ENCODE measurements at regions not wholly inside any gene's neighbourhood (a gene's known extent, or its start where the extent isn't known, plus 50 kb on each side); places are given as distances from the start of the nearest gene placed in this dataset.
A peak's percentile ranks its signal among the peaks of the same experiment; 100 is the strongest.

GRCh38 chr1:218874313-218874712 lies 299.4 kb upstream of the LYPLAL1 start:
- POLR2A ChIA-PET, result no interaction called here
- no peak for TF ChIP-seq EZH2 (IDR thresholded peaks at IDR 0.05; ENCODE audit: borderline replicate concordance, control insufficient read depth, low read depth, low read length)
- no peak for TF ChIP-seq ZBTB4 (CRISPR knock-in tag; IDR thresholded peaks at IDR 0.05)
- TF ChIP-seq RCOR1 (conservative IDR thresholded peaks at IDR 0.05; ENCODE audit: low read depth, low read length), result no peak
- TF ChIP-seq HDAC2 (IDR thresholded peaks at IDR 0.05), result no peak
- no peak for TF ChIP-seq PRDM15 (CRISPR knock-in tag; IDR thresholded peaks at IDR 0.05)
- no peak for TF ChIP-seq SP1 (IDR thresholded peaks at IDR 0.05; ENCODE audit: low read depth, low read length)
- no peak for TF ChIP-seq FOS (IDR thresholded peaks at IDR 0.05; ENCODE audit: borderline replicate concordance, extremely low read depth, insufficient read length)
- TF ChIP-seq IRF4 (IDR thresholded peaks at IDR 0.05; ENCODE audit: low read depth, low read length), result no peak
- no peak for TF ChIP-seq LARP7 (IDR thresholded peaks at IDR 0.05)
- TF ChIP-seq SIN3A (IDR thresholded peaks at IDR 0.05; ENCODE audit: low read depth, low read length), result no peak

More at GRCh38 chr1:218874313-218874712, 299.4 kb upstream of the LYPLAL1 start:
- Histone ChIP-seq H3K27me3 (replicated peaks in 1 of 2; ENCODE audit: control insufficient read depth in 2 of 2, insufficient read depth in 2 of 2, low read length in 1 of 2) (no peaks in the 10 kb centered on the region), H3K4me2 (ENCODE audit: control insufficient read depth, insufficient read depth) (no peak overlapping the region), H4K20me1 (ENCODE audit: control insufficient read depth, insufficient read depth) (no peaks in the 10 kb centered on the region), H3K9ac (ENCODE audit: control insufficient read depth, insufficient read depth, low read length) (no peak overlapping the region), H2AFZ (ENCODE audit: control insufficient read depth, low read depth, low read length) (no peak overlapping the region), H3K9me3 (replicated peaks; ENCODE audit: control insufficient read depth, insufficient read depth, low read length) (no peaks in the 10 kb centered on the region), H3K27ac (ENCODE audit: control insufficient read depth, insufficient read depth) (no peak overlapping the region), H3K4me1 (ENCODE audit: control insufficient read depth, insufficient read depth, low read length) (no peaks in the 10 kb centered on the region), H3K79me2 (ENCODE audit: control insufficient read depth, insufficient read depth, low read length) (no peaks in the 10 kb centered on the region), H3K36me3 (ENCODE audit: control insufficient read depth in 2 of 2, insufficient read depth in 2 of 2, low read length in 1 of 2) (no peaks in the 10 kb centered on the region), H3K4me3 (no peak overlapping the region)
- no peak for FAIRE-seq
- in situ Hi-C loops (cut with MboI), result no loop called here
- BruUV-seq (replicated peaks), result no TSS peak
- peak; percentile 63 for ATAC-seq
- WGBS (ENCODE audit: insufficient coverage, insufficient replicate concordance, low lambda C conversion rate, missing lambda C conversion rate), result 27% methylated on average over 4 of the region's 4 CpGs
- CTCF ChIA-PET, result no interaction called here
- SMC1A ChIA-PET (ENCODE audit: uncharacterized antibody, unreplicated experiment), result interaction anchor here (0.9 kb wide), 1 partner anchor 113 kb away, joined by 3 read pairs; no protein-coding TSS in a partner anchor
- intact Hi-C loops (cut with micrococcal nuclease; ENCODE audit: unreplicated experiment), result no loop called here
- RAD21 ChIA-PET (ENCODE audit: unreplicated experiment), result no interaction called here
- DNase-seq (ENCODE audit: low read depth, low spot score), result no peak

Measured in GM12878 (cell line).